Omental fat pad (tissue), 3 donors: ENCODE measurements at regions not wholly inside any gene's neighbourhood (a gene's known extent, or its start where the extent isn't known, plus 50 kb on each side); places are given as distances from the start of the nearest gene placed in this dataset.

Experiments used
- ATAC-seq: fragments of 150-250 bp; one replicate; pipeline ENCODE4 v1.9.1; 2016; ENCODE audit warnings: mild to moderate bottlenecking, moderate library complexity; ENCODE audit not compliant: low FRiP score
- DNase-seq: peaks from one replicate; pipeline ENCODE4 v3.0.0-alpha.2; 2019; ENCODE audit warnings: low spot score
- TF ChIP-seq, protein P1 (sequence below), 3 donors: fragments of 450-650 bp; IDR thresholded peaks; one replicate each; pipeline ENCODE4 v1.5.1; 2016 to 2017; ENCODE audit warnings: antibody characterized with exemption in 3 of 3, mild to moderate bottlenecking in 3 of 3, moderate library complexity in 2 of 3

DNA sequence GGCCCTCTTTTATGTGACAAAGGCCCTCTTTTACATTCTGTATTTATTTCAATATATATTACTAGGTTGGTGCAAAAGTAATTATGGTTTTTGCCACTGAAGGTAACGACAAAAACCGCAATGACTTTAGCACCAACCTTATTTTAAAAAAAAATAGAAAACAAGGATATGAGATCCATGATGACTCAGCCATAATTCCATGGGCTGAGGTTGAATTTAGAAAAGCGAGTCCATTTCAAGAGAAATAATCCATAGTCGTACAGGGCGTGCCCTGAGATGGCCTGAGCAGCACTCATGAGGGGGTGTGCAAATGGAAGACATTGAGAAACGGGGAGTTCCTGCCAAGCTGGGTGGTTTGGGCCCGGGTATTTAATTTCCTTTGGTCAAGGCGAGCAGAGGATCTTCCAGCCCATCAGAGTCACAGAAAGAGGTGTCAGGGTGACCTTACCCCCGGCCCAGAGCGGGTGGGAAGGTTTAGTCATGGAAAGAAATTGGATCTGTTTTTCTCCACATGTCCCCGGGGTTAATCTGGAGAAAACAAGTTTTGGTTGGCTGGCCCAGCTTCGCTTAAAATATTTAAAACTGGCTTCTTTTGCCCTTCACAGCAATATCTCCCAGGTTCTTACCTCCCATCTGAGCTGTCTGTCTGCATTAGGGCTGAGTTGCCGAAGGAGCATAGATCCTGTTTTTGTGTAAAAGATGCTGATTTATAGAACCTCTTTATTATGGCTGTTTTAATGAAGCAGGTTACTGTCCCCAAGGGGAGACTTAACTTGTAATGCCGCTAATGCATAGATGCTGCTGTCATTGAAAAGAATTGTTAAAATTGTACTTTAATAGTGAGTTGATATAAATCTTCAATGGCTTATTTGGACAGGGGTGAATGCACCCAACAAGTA, 255.6 kb downstream of the PREX1 start:
- DNase-seq (no peak), ATAC-seq (no peak)
- TF ChIP-seq, protein P1, sequence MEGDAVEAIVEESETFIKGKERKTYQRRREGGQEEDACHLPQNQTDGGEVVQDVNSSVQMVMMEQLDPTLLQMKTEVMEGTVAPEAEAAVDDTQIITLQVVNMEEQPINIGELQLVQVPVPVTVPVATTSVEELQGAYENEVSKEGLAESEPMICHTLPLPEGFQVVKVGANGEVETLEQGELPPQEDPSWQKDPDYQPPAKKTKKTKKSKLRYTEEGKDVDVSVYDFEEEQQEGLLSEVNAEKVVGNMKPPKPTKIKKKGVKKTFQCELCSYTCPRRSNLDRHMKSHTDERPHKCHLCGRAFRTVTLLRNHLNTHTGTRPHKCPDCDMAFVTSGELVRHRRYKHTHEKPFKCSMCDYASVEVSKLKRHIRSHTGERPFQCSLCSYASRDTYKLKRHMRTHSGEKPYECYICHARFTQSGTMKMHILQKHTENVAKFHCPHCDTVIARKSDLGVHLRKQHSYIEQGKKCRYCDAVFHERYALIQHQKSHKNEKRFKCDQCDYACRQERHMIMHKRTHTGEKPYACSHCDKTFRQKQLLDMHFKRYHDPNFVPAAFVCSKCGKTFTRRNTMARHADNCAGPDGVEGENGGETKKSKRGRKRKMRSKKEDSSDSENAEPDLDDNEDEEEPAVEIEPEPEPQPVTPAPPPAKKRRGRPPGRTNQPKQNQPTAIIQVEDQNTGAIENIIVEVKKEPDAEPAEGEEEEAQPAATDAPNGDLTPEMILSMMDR (IDR thresholded peaks at IDR 0.05), result no peak

DNA sequence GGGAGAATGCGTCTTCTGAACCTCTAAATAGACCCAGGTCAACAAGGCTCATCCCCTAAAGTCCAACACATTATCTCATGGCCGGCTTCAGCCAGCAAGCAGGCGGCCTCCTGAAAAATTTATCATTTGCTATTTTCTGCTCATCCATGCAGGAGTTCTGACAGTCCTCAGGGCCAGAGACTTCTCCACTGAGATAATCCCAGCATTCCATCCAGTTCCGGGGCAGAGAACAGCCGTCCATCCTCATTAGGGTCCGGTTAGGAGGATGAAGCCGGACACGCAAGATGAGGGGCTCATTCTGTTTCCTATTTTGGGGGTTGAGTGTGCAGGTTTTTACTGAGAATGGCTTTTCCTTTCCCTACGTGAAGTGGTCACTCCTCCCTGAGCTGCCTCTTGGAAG, 258.1 kb downstream of the PREX1 start:
- no peak for DNase-seq
- TF ChIP-seq, protein P1 (IDR thresholded peaks at IDR 0.05), result no peak
- no peak for ATAC-seq

DNA sequence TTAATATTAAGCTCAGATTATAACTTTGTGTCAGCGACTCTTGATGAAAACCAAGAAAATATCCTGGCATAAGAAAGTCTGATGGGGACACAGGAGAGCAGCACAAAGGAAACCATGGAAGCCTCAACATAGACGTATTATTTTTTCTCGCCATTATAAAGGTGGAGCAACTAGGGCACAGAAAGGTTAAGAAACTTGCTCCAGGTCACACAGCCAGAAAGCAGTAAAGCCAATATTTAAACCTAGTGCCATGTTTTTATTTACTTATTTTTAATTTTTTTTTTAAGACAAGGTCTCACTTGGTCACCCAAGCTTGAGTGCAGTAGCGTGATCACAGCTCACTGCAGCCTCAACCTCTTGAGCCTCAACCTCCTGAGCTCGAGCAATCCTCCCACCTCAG, 259.3 kb downstream of the PREX1 start:
- ATAC-seq (no peak), DNase-seq (no peak)
- TF ChIP-seq, protein P1 (IDR thresholded peaks at IDR 0.05), result no peak

DNA sequence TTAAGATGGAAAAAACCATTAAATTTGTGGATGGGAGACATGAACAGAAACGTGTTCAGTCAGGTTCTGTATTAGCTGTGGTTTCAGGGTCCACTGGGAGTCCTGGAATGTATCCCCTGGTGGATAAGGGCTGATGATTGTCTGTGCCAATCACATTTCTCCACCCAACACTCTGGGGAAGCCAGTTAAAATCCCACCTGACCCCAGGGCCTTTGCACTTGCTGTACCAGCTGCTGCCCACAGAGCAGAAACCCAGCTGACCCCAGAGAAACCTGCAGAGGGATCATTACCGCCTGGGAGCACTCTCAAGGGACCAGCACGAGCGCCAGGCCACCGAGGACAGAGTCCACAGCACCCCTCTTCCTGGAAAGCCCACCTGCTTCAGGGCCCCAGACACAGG, 260.7 kb downstream of the PREX1 start:
- TF ChIP-seq, protein P1 (IDR thresholded peaks at IDR 0.05), result no peak
- ATAC-seq (no peak), DNase-seq (no peak)

DNA sequence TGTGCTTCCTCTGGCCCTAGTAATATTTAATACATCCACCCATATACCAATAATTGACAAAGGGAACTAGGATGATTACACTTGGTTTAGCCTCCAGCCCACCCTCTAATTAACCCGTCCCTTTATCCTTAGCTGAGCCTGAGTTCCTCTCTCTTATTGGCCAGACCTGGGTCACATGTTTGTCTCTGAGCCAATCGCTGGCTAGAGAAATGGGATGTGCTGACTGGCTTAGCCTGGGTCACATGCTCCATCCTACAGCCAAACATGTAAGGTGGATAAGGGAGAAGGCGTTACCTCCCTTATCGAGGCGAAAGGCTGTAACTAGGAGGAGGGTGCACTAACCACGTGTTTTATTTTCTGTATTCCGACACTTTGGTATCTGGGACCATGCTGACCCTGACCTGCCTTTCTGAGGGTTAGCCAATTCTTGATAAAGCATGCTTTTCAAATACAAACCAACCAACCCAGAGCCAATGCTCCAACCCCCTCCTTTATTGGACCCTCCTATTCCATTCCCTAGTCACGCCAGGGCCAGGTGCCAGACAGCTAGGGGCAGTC, 262.7 kb downstream of the PREX1 start:
- DNase-seq, result no peak

DNA sequence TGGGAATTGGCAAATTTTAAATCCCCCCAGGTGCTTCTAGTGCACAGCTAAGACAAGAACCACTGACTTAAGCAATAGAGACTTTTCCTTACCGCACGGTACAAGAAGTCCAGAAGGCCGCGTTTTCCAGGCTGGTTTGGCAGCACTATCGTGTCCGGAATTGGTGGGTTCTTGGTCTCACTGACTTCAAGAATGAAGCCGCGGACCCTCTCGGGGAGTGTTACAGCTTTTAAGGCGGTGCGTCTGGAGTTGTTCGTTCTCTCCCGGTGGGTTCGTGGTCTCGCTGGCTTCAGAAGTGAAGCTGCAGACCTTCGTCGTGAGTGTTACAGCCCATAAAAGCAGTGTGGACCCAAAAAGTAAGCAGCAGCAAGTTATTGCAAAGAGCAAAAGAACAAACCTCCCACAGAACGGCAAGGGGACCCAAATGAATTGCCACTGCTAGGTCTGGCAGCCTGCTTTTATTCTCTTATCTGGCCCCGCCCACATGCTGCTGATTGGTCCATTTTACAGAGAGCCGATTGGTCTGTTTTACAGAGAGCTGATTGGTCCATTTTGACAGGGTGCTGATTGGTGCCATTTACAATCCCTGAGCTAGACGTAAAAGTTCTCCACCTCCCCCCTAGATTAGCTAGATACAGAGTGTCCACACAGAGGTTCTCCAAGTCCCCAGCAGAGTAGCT, 264.5 kb downstream of the PREX1 start:
- DNase-seq (no peak), ATAC-seq (no peak)
- TF ChIP-seq, protein P1 (IDR thresholded peaks at IDR 0.05), result no peak

More for the DNA sequence above, 262.7 kb downstream of the PREX1 start:
- ATAC-seq, result no peak
- TF ChIP-seq, protein P1 (IDR thresholded peaks at IDR 0.05), result no peak
